VCaP (cell line): ENCODE measurements at regions not wholly inside any gene's neighbourhood (a gene's known extent, or its start where the extent isn't known, plus 50 kb on each side); places are given as distances from the start of the nearest gene placed in this dataset.

ENCODE experiments used
- H3K27ac ChIP-seq: fragments of 450-650 bp; 2 replicates; pipeline ENCODE4 v1.5.1; 2017
- CTCF ChIP-seq: fragments of 450-650 bp; conservative IDR thresholded peaks from 2 replicates; pipeline ENCODE4 v1.5.1; 2017; ENCODE audit warnings: mild to moderate bottlenecking, moderate library complexity

GRCh38 chr15:77552066-77552465 lies 80.6 kb downstream of the LINGO1 start:
- TF ChIP-seq CTCF = no peak
- no peak overlapping the region for H3K27ac ChIP-seq

GRCh38 chr15:77550301-77551251 lies 82.1 kb downstream of the LINGO1 start:
- no peak for TF ChIP-seq CTCF
- H3K27ac ChIP-seq = no peak overlapping the region

- no peak overlapping the region for H3K27ac ChIP-seq
- no peak for TF ChIP-seq CTCF
Observed at GRCh38 chr15:77549576-77550288, 83.0 kb downstream of the LINGO1 start.

- H3K27ac ChIP-seq = no peak overlapping the region
- TF ChIP-seq CTCF = no peak
Observed at GRCh38 chr15:77548589-77549557, 83.8 kb downstream of the LINGO1 start.

GRCh38 chr15:77547801-77548588 lies 84.7 kb downstream of the LINGO1 start:
- no peak overlapping the region for H3K27ac ChIP-seq
- no peak for TF ChIP-seq CTCF

- no peak overlapping the region for H3K27ac ChIP-seq
- peak; percentile 42 for TF ChIP-seq CTCF
Observed at GRCh38 chr15:77546870-77547269, 85.8 kb downstream of the LINGO1 start.
